PC-3 (cell line): ENCODE measurements at regions not wholly inside any gene's neighbourhood (a gene's known extent, or its start where the extent isn't known, plus 50 kb on each side); places are given as distances from the start of the nearest gene placed in this dataset.

Experiments used
- EZH2 ChIP-seq: fragments of 300-600 bp; sonication (generic); IDR thresholded peaks from one replicate; pipeline ENCODE4 v1.6.1; 2017; ENCODE audit warnings: antibody characterized with exemption, mild to moderate bottlenecking, low read length; ENCODE audit not compliant: unreplicated experiment
- EZH2phosphoT487 ChIP-seq: fragments of 300-600 bp; sonication (generic); IDR thresholded peaks from 2 replicates; pipeline ENCODE4 v1.6.1; 2018; ENCODE audit warnings: mild to moderate bottlenecking, antibody characterized with exemption, low read length, borderline replicate concordance
- TF ChIP-seq, protein P1 (sequence below): fragments of 300-600 bp; sonication (generic); conservative IDR thresholded peaks from 2 replicates; pipeline ENCODE4 v1.5.1; 2017; ENCODE audit warnings: antibody characterized with exemption, low read depth, mild to moderate bottlenecking, low read length

DNA sequence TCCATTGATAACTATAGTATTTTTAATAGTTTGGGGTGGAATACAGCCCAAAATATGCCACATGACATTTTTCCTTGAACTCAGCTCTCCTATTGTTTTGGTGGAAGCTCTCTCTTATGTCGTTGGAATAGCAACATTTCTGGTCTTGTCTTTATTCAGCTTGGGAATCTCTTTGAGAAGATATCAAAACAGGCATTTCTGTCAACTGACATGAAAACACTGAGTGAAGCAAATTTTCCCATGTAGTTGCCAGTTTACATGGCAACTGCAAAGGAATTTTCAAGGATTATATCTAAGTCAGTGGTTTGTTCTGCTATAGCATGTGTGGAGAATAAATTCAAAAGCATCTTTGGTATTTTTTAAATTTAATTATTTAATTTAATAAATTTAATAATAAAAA lies 863.5 kb upstream of the CDH8 start:
- TF ChIP-seq, protein P1, sequence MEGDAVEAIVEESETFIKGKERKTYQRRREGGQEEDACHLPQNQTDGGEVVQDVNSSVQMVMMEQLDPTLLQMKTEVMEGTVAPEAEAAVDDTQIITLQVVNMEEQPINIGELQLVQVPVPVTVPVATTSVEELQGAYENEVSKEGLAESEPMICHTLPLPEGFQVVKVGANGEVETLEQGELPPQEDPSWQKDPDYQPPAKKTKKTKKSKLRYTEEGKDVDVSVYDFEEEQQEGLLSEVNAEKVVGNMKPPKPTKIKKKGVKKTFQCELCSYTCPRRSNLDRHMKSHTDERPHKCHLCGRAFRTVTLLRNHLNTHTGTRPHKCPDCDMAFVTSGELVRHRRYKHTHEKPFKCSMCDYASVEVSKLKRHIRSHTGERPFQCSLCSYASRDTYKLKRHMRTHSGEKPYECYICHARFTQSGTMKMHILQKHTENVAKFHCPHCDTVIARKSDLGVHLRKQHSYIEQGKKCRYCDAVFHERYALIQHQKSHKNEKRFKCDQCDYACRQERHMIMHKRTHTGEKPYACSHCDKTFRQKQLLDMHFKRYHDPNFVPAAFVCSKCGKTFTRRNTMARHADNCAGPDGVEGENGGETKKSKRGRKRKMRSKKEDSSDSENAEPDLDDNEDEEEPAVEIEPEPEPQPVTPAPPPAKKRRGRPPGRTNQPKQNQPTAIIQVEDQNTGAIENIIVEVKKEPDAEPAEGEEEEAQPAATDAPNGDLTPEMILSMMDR = no peak
- TF ChIP-seq EZH2 (no peak), EZH2phosphoT487 (no peak)
